K562 (cell line): ENCODE measurements at regions not wholly inside any gene's neighbourhood (a gene's known extent, or its start where the extent isn't known, plus 50 kb on each side); places are given as distances from the start of the nearest gene placed in this dataset.

Source experiments
- ELF4 ChIP-seq: fragments of 450-650 bp; formaldehyde crosslinking; IDR thresholded peaks from 2 replicates; pipeline ENCODE4 v1.4.0; 2022; ENCODE audit warnings: missing genetic modification characterization
- HMGN3 ChIP-seq: IDR thresholded peaks from 2 replicates; pipeline ENCODE4 v1.6.1; 2011; ENCODE audit warnings: borderline replicate concordance, low read depth, mild to moderate bottlenecking, mixed read lengths, low read length; ENCODE audit not compliant: insufficient read length; ENCODE audit errors: extremely low read depth
- JUN ChIP-seq, 2 experiments: sonication (generic) in 1 of 2; formaldehyde crosslinking in 1 of 2; IDR thresholded peaks; 2 replicates each; pipeline versions ENCODE4 v1.6.1 to v1.8.0; 2012 to 2022; ENCODE audit warnings: borderline replicate concordance in 2 of 2, mild to moderate bottlenecking in 2 of 2, improper control_type of control experiment in 1 of 2, low read depth in 1 of 2, low read length in 1 of 2, missing genetic modification reagents in 1 of 2
- KAT7 ChIP-seq: sonication (generic); formaldehyde crosslinking; IDR thresholded peaks from 2 replicates; pipeline ENCODE4 v1.8.0; 2022; ENCODE audit warnings: missing genetic modification reagents, mild to moderate bottlenecking, borderline replicate concordance
- LEF1 ChIP-seq: fragments of 450-650 bp; IDR thresholded peaks from 2 replicates; pipeline ENCODE4 v1.6.1; 2016; ENCODE audit warnings: mild to moderate bottlenecking
- MAFK ChIP-seq: IDR thresholded peaks from 2 replicates; pipeline ENCODE4 v1.6.1; 2011; ENCODE audit warnings: low read length, improper control_type of control experiment
- MYNN ChIP-seq, 2 experiments: sonication (generic); formaldehyde crosslinking in 1 of 2; IDR thresholded peaks; 2 replicates each; pipeline versions ENCODE4 v1.5.0 to v1.6.1; 2016 to 2020; ENCODE audit warnings: antibody characterized with exemption in 1 of 2, missing genetic modification reagents in 1 of 2
- NFIC ChIP-seq: fragments of 450-650 bp; IDR thresholded peaks from 2 replicates; pipeline ENCODE4 v1.6.1; 2017; ENCODE audit warnings: mild to moderate bottlenecking, inconsistent platforms
- POLR2B ChIP-seq: fragments of 450-650 bp; IDR thresholded peaks from 2 replicates; pipeline ENCODE4 v1.6.1; 2018; ENCODE audit warnings: low read depth; ENCODE audit not compliant: partially characterized antibody
- RBM34 ChIP-seq: fragments of 200-400 bp; formaldehyde crosslinking; IDR thresholded peaks from 2 replicates; pipeline ENCODE4 v1.6.1; 2018; ENCODE audit warnings: low read length, borderline replicate concordance; ENCODE audit not compliant: insufficient read depth
- SRSF9 ChIP-seq: fragments of 200-400 bp; formaldehyde crosslinking; IDR thresholded peaks from 2 replicates; pipeline ENCODE4 v1.6.1; 2017; ENCODE audit warnings: low read depth, low read length, borderline replicate concordance
- STAT5A ChIP-seq: IDR thresholded peaks from 2 replicates; pipeline ENCODE4 v1.6.1; 2012; ENCODE audit warnings: low read length, inconsistent platforms, borderline replicate concordance
- TCF3 ChIP-seq: sonication (generic); formaldehyde crosslinking; IDR thresholded peaks from 2 replicates; pipeline ENCODE4 v1.4.0; 2020; ENCODE audit warnings: mild to moderate bottlenecking, missing genetic modification reagents
- ZBED1 ChIP-seq: IDR thresholded peaks from 2 replicates; pipeline ENCODE4 v1.6.1; 2014
- ZBTB8A ChIP-seq: fragments of 450-650 bp; IDR thresholded peaks from 2 replicates; pipeline ENCODE4 v1.6.1; 2018; ENCODE audit warnings: mild to moderate bottlenecking, moderate library complexity; ENCODE audit not compliant: partially characterized antibody
- ZNF707 ChIP-seq: fragments of 250-450 bp; sonication (Bioruptor Pico); conservative IDR thresholded peaks from 2 replicates; pipeline ENCODE4 v1.8.0; 2022; ENCODE audit warnings: inconsistent platforms, mild to moderate bottlenecking, moderate library complexity
- ZNF764 ChIP-seq: fragments of 250-450 bp; sonication (Bioruptor Pico); IDR thresholded peaks from 2 replicates; pipeline ENCODE4 v1.4.0; 2020; ENCODE audit warnings: low read depth, mild to moderate bottlenecking, moderate library complexity
- TF ChIP-seq, protein P1 (sequence below): fragments of 450-650 bp; IDR thresholded peaks from 2 replicates; pipeline ENCODE4 v1.7.0; 2016; ENCODE audit warnings: borderline replicate concordance
- TF ChIP-seq, protein P2 (sequence below): IDR thresholded peaks from 2 replicates; pipeline ENCODE4 v1.6.1; 2012; ENCODE audit warnings: low read depth, low read length, improper control_type of control experiment, borderline replicate concordance
- TF ChIP-seq, protein P3 (sequence below): fragments of 250-450 bp; sonication (Bioruptor Pico); IDR thresholded peaks from 2 replicates; pipeline ENCODE4 v1.4.0; 2020; ENCODE audit warnings: mild to moderate bottlenecking, moderate library complexity, borderline replicate concordance
- TF ChIP-seq, protein P4 (sequence below): fragments of 450-650 bp; IDR thresholded peaks from 2 replicates; pipeline ENCODE4 v1.6.1; 2017; ENCODE audit warnings: antibody characterized with exemption

DNA sequence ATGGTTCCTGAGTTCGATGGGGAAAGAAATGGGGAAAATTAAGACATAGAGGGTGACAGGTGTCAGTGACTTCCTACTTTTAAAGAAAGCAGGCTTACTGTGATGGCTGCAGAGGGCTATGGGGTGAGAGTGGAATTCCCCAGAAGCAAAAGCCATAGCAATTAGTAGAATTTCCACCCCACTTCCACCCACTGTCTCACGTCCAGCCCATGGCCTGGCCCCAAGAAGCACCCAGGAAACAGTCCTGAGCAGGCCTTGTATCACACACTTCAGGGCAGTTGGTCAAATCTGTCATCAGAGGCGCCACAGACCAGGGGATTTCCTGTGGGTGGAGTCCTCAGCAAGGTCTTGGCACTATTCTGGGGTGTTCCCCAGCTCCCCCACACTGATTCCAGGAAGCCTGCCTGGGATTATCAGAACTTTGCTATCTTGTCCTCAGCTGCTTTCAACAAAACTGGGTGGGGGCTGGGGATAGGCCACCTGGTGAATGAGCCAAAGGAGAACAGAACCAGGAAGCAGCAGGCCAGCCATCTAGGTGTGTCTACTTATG lies 120.1 kb upstream of the CCND2 start (continued):
- TF ChIP-seq ZNF764 (CRISPR knock-in tag) (no peak), LEF1 (peak; percentile 90), RBM34 (no peak), HMGN3 (no peak), NFIC (peak; percentile 75), MAFK (no peak), JUN (IDR thresholded peaks at IDR 0.05; ENCODE audit: borderline replicate concordance, low read depth, low read length) (no peak; the same call in 1 of the 2 replicates), JUN (CRISPR knock-in tag; IDR thresholded peaks at IDR 0.05; ENCODE audit: borderline replicate concordance) (no peak), KAT7 (CRISPR knock-in tag) (no peak), STAT5A (peak; percentile 98), POLR2B (no peak), MYNN (IDR thresholded peaks at IDR 0.05) (peak; percentile 87), MYNN (CRISPR knock-in tag; IDR thresholded peaks at IDR 0.05) (no peak), ZNF707 (no peak), SRSF9 (no peak), ZBTB8A (no peak), ELF4 (CRISPR knock-in tag) (no peak), ZBED1 (0 out of 2 replicates have a peak, but pooled peaks have one; percentile 31), TCF3 (CRISPR knock-in tag) (peak; percentile 92)
- TF ChIP-seq, protein P1, sequence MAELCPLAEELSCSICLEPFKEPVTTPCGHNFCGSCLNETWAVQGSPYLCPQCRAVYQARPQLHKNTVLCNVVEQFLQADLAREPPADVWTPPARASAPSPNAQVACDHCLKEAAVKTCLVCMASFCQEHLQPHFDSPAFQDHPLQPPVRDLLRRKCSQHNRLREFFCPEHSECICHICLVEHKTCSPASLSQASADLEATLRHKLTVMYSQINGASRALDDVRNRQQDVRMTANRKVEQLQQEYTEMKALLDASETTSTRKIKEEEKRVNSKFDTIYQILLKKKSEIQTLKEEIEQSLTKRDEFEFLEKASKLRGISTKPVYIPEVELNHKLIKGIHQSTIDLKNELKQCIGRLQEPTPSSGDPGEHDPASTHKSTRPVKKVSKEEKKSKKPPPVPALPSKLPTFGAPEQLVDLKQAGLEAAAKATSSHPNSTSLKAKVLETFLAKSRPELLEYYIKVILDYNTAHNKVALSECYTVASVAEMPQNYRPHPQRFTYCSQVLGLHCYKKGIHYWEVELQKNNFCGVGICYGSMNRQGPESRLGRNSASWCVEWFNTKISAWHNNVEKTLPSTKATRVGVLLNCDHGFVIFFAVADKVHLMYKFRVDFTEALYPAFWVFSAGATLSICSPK: no peak
- TF ChIP-seq, protein P2, sequence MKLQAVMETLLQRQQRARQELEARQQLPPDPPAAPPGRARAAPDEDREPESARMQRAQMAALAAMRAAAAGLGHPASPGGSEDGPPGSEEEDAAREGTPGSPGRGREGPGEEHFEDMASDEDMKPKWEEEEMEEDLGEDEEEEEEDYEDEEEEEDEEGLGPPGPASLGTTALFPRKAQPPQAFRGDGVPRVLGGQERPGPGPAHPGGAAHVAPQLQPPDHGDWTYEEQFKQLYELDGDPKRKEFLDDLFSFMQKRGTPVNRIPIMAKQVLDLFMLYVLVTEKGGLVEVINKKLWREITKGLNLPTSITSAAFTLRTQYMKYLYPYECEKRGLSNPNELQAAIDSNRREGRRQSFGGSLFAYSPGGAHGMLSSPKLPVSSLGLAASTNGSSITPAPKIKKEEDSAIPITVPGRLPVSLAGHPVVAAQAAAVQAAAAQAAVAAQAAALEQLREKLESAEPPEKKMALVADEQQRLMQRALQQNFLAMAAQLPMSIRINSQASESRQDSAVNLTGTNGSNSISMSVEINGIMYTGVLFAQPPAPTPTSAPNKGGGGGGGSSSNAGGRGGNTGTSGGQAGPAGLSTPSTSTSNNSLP: peak; percentile 36; the same call in 1 of the 2 replicates
- TF ChIP-seq, protein P3, sequence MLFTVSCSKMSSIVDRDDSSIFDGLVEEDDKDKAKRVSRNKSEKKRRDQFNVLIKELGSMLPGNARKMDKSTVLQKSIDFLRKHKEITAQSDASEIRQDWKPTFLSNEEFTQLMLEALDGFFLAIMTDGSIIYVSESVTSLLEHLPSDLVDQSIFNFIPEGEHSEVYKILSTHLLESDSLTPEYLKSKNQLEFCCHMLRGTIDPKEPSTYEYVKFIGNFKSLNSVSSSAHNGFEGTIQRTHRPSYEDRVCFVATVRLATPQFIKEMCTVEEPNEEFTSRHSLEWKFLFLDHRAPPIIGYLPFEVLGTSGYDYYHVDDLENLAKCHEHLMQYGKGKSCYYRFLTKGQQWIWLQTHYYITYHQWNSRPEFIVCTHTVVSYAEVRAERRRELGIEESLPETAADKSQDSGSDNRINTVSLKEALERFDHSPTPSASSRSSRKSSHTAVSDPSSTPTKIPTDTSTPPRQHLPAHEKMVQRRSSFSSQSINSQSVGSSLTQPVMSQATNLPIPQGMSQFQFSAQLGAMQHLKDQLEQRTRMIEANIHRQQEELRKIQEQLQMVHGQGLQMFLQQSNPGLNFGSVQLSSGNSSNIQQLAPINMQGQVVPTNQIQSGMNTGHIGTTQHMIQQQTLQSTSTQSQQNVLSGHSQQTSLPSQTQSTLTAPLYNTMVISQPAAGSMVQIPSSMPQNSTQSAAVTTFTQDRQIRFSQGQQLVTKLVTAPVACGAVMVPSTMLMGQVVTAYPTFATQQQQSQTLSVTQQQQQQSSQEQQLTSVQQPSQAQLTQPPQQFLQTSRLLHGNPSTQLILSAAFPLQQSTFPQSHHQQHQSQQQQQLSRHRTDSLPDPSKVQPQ (CRISPR knock-in tag): no peak
- TF ChIP-seq, protein P4, sequence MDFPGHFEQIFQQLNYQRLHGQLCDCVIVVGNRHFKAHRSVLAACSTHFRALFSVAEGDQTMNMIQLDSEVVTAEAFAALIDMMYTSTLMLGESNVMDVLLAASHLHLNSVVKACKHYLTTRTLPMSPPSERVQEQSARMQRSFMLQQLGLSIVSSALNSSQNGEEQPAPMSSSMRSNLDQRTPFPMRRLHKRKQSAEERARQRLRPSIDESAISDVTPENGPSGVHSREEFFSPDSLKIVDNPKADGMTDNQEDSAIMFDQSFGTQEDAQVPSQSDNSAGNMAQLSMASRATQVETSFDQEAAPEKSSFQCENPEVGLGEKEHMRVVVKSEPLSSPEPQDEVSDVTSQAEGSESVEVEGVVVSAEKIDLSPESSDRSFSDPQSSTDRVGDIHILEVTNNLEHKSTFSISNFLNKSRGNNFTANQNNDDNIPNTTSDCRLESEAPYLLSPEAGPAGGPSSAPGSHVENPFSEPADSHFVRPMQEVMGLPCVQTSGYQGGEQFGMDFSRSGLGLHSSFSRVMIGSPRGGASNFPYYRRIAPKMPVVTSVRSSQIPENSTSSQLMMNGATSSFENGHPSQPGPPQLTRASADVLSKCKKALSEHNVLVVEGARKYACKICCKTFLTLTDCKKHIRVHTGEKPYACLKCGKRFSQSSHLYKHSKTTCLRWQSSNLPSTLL: no peak
